ENCODE measurements at regions not wholly inside any gene's neighbourhood (a gene's known extent, or its start where the extent isn't known, plus 50 kb on each side); places are given as distances from the start of the nearest gene placed in this dataset.
"Not testable (repeated sequence)": the region's sequence is repeated elsewhere in the genome, so short reads cannot be mapped to it uniquely, and the experiment has no call there.

- not testable (repeated sequence) for DNase-seq (ENCODE audit: low spot score)
Measured at GRCh38 chr9:43089337-43089736, 905.9 kb downstream of the SPATA31A6 start.

GRCh38 chr9:43110376-43110775, 926.9 kb downstream of the SPATA31A6 start:
- not testable (repeated sequence) for DNase-seq (ENCODE audit: low spot score)

- not testable (repeated sequence) for DNase-seq (ENCODE audit: low spot score)
Measured at GRCh38 chr9:43112846-43113245, 929.4 kb downstream of the SPATA31A6 start.

- peak; percentile 5 for DNase-seq (ENCODE audit: low spot score)
Measured at GRCh38 chr9:43115813-43116229, 932.4 kb downstream of the SPATA31A6 start.

GRCh38 chr9:43118088-43118865, 934.8 kb downstream of the SPATA31A6 start:
- not testable (repeated sequence) for DNase-seq (ENCODE audit: low spot score)

- DNase-seq (ENCODE audit: low spot score) = not testable (repeated sequence)
Measured at GRCh38 chr9:43119565-43119964, 936.1 kb downstream of the SPATA31A6 start.

GRCh38 chr9:43119978-43120377, 936.5 kb downstream of the SPATA31A6 start:
- not testable (repeated sequence) for DNase-seq (ENCODE audit: low spot score)

- DNase-seq (ENCODE audit: low spot score) = not testable (repeated sequence)
Measured at GRCh38 chr9:43125894-43126293, 942.4 kb downstream of the SPATA31A6 start.

- DNase-seq (ENCODE audit: low spot score) = not testable (repeated sequence)
Measured at GRCh38 chr9:43127026-43127775, 943.7 kb downstream of the SPATA31A6 start.

- not testable (repeated sequence) for DNase-seq (ENCODE audit: low spot score)
Measured at GRCh38 chr9:43127949-43128348, 944.5 kb downstream of the SPATA31A6 start.

- peak; percentile 4 for DNase-seq (ENCODE audit: low spot score)
Measured at GRCh38 chr9:43130744-43131171, 947.3 kb downstream of the SPATA31A6 start.

- not testable (repeated sequence) for DNase-seq (ENCODE audit: low spot score)
Measured at GRCh38 chr9:43135440-43135839, 952.0 kb downstream of the SPATA31A6 start.

- not testable (repeated sequence) for DNase-seq (ENCODE audit: low spot score)
Measured at GRCh38 chr9:43138909-43139308, 955.5 kb downstream of the SPATA31A6 start.

- DNase-seq (ENCODE audit: low spot score) = not testable (repeated sequence)
Measured at GRCh38 chr9:43139349-43139748, 955.9 kb downstream of the SPATA31A6 start.

GRCh38 chr9:43139878-43140608, 956.6 kb downstream of the SPATA31A6 start:
- DNase-seq (ENCODE audit: low spot score) = peak; percentile 10

Data from A172 (cell line).